SK-N-SH (cell line): ENCODE measurements at regions not wholly inside any gene's neighbourhood (a gene's known extent, or its start where the extent isn't known, plus 50 kb on each side); places are given as distances from the start of the nearest gene placed in this dataset.
"Not testable (repeated sequence)": the region's sequence is repeated elsewhere in the genome, so short reads cannot be mapped to it uniquely, and the experiment has no call there.

ENCODE experiments used
- EZH2phosphoT487 ChIP-seq: fragments of 200-600 bp; sonication (generic); IDR thresholded peaks from 2 replicates; pipeline ENCODE4 v1.6.1; 2017; ENCODE audit warnings: low read depth, mixed run types, mild to moderate bottlenecking, antibody characterized with exemption, moderate library complexity, borderline replicate concordance
- FOXJ3 ChIP-seq: sonication (generic); formaldehyde crosslinking; IDR thresholded peaks from 2 replicates; pipeline ENCODE4 v1.5.1; 2020; ENCODE audit warnings: mild to moderate bottlenecking, missing genetic modification reagents
- GATA2 ChIP-seq: sonication (generic); formaldehyde crosslinking; IDR thresholded peaks from 2 replicates; pipeline ENCODE4 v1.5.0; 2020; ENCODE audit warnings: mild to moderate bottlenecking, missing genetic modification reagents
- MAX ChIP-seq: IDR thresholded peaks from 2 replicates; pipeline ENCODE4 v1.4.0; 2012; ENCODE audit warnings: low read depth
- POLR2AphosphoS5 ChIP-seq: IDR thresholded peaks from 2 replicates; pipeline ENCODE4 v1.6.1; 2012; ENCODE audit warnings: low read depth, low read length
- RAD21 ChIP-seq: IDR thresholded peaks from 2 replicates; pipeline ENCODE4 v1.6.1; 2012; ENCODE audit warnings: mild to moderate bottlenecking, low read length
- REST ChIP-seq: IDR thresholded peaks from 2 replicates; pipeline ENCODE4 v1.6.1; 2012; ENCODE audit warnings: mild to moderate bottlenecking, low read depth, low read length, moderate library complexity
- TF ChIP-seq, protein P1 (sequence below): fragments of 200-600 bp; sonication (generic); IDR thresholded peaks from 2 replicates; pipeline ENCODE4 v1.6.1; 2017; ENCODE audit warnings: antibody characterized with exemption, mild to moderate bottlenecking, moderate library complexity
- TF ChIP-seq, protein P2 (sequence below): IDR thresholded peaks from 2 replicates; pipeline ENCODE4 v1.4.0; 2012; ENCODE audit warnings: low read depth, borderline replicate concordance

DNA sequence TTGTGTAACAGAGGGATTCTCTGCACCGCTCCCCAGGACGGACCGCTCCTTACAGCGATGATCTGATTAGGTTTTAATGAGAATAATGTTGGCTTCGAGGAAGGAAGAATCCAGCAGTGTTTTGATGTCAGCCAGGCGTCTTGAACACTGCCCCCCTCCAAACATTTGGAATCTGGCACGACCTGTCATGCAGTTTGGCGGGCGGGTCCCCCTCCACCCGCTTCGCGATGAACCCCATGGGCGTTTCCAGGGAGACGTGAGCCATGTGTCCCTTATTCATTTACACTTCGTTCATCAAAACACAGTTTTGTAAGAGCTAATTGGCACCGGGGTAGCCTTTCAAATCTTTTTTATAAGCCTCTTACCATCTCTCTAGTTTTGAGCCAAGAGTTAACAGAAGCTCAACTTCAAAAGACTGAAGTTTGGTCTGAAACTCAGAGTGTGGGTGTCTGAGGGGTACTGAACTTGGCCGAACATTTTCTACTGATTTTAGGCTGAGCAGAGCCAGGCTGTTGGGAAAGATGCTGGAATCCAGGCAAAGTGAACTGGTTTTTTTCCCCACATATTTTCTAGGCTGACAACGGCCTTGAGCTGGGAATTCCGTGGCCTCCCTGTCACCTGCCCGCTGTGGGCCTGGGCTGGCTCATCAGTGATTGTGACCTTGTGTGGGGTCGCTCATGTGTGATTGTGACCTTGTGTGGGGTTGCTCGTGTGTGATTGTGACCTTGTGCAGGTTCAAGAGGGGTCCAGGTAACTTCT, 214.8 kb upstream of the ZNF469 start:
- not testable (repeated sequence) for TF ChIP-seq POLR2AphosphoS5, GATA2, MAX, EZH2phosphoT487, RAD21, FOXJ3, REST
- TF ChIP-seq, protein P1, sequence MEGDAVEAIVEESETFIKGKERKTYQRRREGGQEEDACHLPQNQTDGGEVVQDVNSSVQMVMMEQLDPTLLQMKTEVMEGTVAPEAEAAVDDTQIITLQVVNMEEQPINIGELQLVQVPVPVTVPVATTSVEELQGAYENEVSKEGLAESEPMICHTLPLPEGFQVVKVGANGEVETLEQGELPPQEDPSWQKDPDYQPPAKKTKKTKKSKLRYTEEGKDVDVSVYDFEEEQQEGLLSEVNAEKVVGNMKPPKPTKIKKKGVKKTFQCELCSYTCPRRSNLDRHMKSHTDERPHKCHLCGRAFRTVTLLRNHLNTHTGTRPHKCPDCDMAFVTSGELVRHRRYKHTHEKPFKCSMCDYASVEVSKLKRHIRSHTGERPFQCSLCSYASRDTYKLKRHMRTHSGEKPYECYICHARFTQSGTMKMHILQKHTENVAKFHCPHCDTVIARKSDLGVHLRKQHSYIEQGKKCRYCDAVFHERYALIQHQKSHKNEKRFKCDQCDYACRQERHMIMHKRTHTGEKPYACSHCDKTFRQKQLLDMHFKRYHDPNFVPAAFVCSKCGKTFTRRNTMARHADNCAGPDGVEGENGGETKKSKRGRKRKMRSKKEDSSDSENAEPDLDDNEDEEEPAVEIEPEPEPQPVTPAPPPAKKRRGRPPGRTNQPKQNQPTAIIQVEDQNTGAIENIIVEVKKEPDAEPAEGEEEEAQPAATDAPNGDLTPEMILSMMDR, result not testable (repeated sequence)
- TF ChIP-seq, protein P2, sequence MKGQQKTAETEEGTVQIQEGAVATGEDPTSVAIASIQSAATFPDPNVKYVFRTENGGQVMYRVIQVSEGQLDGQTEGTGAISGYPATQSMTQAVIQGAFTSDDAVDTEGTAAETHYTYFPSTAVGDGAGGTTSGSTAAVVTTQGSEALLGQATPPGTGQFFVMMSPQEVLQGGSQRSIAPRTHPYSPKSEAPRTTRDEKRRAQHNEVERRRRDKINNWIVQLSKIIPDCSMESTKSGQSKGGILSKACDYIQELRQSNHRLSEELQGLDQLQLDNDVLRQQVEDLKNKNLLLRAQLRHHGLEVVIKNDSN, result not testable (repeated sequence)
